SJSA1 (cell line): ENCODE measurements at regions not wholly inside any gene's neighbourhood (a gene's known extent, or its start where the extent isn't known, plus 50 kb on each side); places are given as distances from the start of the nearest gene placed in this dataset.

Experiments
- DNase-seq, 2 experiments: peaks; one replicate each; pipeline ENCODE4 v3.0.0-alpha.2; 2015 to 2020; ENCODE audit warnings: low spot score in 2 of 2, low read depth in 1 of 2
- H3K27ac ChIP-seq: fragments of 250-450 bp; sonication (Bioruptor Pico); 2 replicates; pipeline ENCODE4 v1.5.1; 2020; ENCODE audit warnings: mild to moderate bottlenecking, moderate library complexity
- H3K27me3 ChIP-seq: fragments of 250-450 bp; sonication (Bioruptor Pico); replicated peaks from 2 replicates; pipeline ENCODE4 v1.5.1; 2020; ENCODE audit warnings: mild to moderate bottlenecking, moderate library complexity
- H3K36me3 ChIP-seq: fragments of 250-450 bp; sonication (Bioruptor Pico); 2 replicates; pipeline ENCODE4 v1.5.1; 2020; ENCODE audit warnings: mild to moderate bottlenecking
- H3K4me1 ChIP-seq: fragments of 250-450 bp; sonication (Bioruptor Pico); replicated peaks from 2 replicates; pipeline ENCODE4 v1.6.1; 2021; ENCODE audit warnings: mild to moderate bottlenecking
- H3K4me3 ChIP-seq: fragments of 250-450 bp; sonication (Bioruptor Pico); 2 replicates; pipeline ENCODE4 v1.5.1; 2020; ENCODE audit warnings: mild to moderate bottlenecking
- H3K9me3 ChIP-seq: fragments of 250-450 bp; sonication (Bioruptor Pico); replicated peaks from 2 replicates; pipeline ENCODE4 v1.5.1; 2020; ENCODE audit warnings: mild to moderate bottlenecking

DNA sequence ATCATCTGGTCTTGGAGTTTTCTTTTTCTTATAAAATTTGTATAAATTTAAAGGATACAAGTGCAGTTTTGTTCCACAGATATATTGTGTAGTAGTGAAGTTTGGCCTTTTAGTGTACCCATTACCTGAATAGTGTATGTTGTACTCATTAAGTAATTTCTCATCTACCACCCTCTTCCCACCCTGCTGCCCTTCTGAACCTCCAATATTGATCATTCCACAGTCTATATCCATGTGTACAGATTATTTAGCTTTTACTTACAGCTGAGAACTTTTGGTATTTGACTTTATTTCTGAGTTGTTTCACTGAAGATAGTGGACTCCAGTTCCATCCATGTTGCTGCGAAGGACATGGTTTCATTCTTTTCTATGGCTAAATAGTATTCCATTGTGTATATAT lies 63.1 kb upstream of the NR3C1 start:
- no peaks in the 10 kb centered on the region for H3K27me3 ChIP-seq
- no peaks in the 10 kb centered on the region for H3K9me3 ChIP-seq
- H3K27ac ChIP-seq: no peak overlapping the region
- H3K4me3 ChIP-seq: no peak overlapping the region
- DNase-seq: no peak
- peaks cover 9% of the 10 kb centered on the region for H3K4me1 ChIP-seq
- no peaks in the 10 kb centered on the region for H3K36me3 ChIP-seq

DNA sequence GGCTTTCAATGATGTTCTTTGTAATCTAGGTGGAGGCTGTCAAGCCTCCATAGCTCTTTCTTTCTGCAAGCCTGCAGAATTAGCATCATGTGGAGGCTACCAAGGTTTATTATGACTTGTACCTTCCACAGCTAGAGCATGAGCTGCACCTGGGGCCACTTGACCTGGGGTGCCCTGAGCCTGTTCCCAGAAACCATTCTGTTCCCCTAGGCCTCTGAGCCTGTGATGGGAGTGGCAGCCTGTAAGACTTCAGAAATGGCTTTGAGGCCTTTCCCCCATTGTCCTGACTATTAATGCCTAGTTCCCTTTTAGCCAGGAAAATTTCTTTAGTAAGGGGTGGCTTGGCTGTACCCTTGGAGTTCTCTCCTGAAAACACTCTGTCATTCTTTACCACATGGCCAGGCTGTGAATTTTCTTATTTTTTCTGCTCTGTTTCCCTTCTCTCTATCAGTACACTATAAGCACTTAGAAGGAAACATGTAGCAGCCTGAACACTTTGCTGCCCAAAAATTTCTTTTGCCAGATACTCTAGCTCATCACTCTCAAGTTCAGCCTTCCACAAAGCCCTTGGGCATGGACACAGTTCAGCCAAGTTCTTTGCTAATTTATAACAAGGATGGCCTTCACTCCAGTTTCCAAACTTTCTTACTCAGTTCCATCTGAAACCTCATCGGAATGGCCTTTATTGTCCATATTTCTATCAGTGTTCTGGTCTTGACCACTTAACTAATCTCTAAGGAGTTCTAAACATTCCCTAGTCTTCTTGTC lies 61.4 kb upstream of the NR3C1 start:
- DNase-seq: no peak
- no peaks in the 10 kb centered on the region for H3K36me3 ChIP-seq
- no peak overlapping the region for H3K4me3 ChIP-seq
- H3K27ac ChIP-seq: no peak overlapping the region
- H3K9me3 ChIP-seq: no peaks in the 10 kb centered on the region
- H3K4me1 ChIP-seq: no peaks in the 10 kb centered on the region
- no peaks in the 10 kb centered on the region for H3K27me3 ChIP-seq

DNA sequence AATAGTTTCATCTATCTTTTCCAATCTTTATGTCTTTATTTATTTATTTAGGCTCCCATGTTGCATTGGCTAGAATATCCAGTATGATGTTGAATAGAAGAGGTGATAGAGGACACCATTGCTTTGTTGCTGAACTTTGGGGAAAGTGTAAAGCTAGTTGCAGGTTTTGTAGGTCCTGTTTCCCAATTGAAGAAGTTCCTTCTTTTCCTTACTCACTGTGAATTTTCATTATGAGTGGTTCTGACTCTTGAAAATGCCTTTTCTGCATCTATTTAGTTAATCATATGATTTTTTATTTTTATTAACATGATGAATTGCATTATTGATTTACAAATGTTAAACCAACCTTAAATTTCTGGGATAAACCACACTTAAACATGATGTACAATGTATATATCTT lies 58.9 kb upstream of the NR3C1 start:
- Histone ChIP-seq H3K27ac (no peak overlapping the region), H3K9me3 (no peaks in the 10 kb centered on the region)

DNA sequence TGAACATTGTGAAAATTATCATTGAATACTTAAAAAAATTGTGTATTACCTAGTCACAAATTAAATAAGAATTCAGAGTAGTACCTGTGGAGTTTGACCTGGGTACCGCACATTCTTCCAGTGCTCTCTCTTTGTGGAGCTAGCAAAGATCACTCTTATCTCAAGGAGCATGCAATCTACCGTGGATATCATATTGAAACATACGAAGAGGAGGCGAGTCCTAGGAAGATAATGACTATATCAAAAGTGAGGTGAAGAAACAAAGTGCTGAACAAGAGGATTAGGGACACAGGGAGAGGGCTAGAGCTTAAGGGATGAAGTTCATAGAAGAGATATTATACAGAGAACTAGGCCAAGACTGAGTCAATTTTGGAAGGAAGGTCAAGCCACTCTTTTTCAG lies 55.9 kb upstream of the NR3C1 start:
- no peak for DNase-seq
- H3K36me3 ChIP-seq: no peaks in the 10 kb centered on the region
- H3K4me3 ChIP-seq: no peak overlapping the region
- no peak overlapping the region for H3K27ac ChIP-seq
- no peaks in the 10 kb centered on the region for H3K4me1 ChIP-seq
- H3K27me3 ChIP-seq: no peaks in the 10 kb centered on the region
- no peaks in the 10 kb centered on the region for H3K9me3 ChIP-seq

More for the DNA sequence above, 58.9 kb upstream of the NR3C1 start:
- Histone ChIP-seq H3K27me3 (no peaks in the 10 kb centered on the region), H3K4me3 (no peak overlapping the region), H3K36me3 (no peaks in the 10 kb centered on the region), H3K4me1 (no peaks in the 10 kb centered on the region)
- no peak for DNase-seq

DNA sequence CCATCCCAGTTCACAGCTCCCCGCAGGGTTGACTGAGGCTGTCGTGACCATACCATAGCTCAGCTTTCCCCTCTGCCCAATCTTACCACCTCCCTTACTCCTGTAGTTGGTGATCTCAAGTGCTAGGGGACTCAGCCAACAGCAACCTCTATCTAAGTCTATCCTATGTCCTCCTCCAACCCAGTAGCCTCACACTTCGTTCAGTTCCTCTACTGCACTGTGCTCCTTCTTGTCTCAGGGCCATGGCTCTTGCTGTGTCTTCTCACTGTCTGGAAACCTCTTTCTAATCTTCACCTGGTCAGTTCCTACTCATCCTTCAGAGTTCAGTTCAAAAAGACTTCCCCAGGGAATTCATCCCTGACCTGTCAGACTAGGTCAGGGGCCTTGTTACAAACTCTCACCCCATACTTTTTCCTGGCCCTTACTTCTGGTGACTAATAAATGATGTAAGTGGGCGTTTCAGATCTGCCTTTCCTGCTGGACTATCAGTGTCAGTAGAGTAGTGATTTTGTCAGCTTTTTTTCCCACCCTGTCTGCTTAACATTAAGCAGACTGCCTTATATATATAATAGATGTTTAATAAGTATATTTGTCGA lies 53.6 kb upstream of the NR3C1 start:
- no peak for DNase-seq
- Histone ChIP-seq H3K4me3 (no peak overlapping the region), H3K27ac (no peak overlapping the region)

DNA sequence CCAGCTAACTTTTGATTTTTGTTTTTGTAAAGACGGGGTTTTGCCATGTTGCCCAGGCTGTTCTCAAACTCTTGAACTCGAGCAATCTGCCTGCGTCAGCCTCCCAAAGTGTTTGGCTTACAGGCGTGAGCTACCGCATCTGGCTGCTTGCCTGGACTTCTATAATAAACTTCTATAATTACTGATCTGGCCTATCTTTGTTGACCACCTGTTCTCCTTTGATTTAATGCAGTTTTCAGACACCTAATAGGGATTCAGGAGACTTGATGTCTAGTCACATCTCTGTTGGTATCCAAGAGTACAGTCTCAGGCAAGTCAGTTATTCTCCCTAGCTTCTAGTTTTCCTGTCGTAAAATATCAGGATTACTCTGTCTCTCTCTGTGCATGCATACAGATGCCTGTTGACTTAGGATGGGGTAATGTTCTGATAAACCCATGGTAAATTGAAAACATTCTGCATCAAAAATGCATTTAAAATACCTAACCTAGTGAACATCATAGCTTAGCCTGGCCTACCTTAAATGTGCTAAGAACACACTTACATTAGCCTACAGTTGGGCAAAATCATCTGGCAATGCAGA lies 51.5 kb upstream of the NR3C1 start:
- no peak overlapping the region for H3K27ac ChIP-seq

More for the DNA sequence above, 53.6 kb upstream of the NR3C1 start:
- no peaks in the 10 kb centered on the region for H3K9me3 ChIP-seq
- H3K36me3 ChIP-seq: no peaks in the 10 kb centered on the region
- H3K4me1 ChIP-seq: no peaks in the 10 kb centered on the region
- no peaks in the 10 kb centered on the region for H3K27me3 ChIP-seq

DNA sequence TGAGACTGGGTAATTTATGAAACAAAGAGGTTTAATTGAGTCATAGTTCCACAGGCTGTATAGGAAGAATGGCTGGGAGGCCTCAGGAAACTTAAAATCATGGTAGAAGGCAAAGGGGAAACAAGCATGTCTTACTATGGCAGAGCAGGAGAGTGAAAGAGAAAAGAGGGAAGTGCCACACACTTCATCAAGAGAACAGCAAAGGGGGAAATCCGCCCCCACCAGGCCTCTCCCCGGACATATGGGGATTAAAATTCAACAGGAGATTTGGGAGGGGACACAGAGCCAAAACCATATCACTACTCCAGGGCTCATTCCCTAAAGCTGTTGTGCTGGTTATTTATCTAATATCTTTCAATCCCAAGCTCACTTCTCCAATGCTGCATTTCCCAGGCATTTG lies 50.2 kb upstream of the NR3C1 start:
- Histone ChIP-seq H3K9me3 (no peaks in the 10 kb centered on the region), H3K27ac (no peak overlapping the region)
- no peak for DNase-seq

More for the DNA sequence above, 51.5 kb upstream of the NR3C1 start:
- H3K4me3 ChIP-seq: no peak overlapping the region
- no peak for DNase-seq
- no peaks in the 10 kb centered on the region for H3K4me1 ChIP-seq
- no peaks in the 10 kb centered on the region for H3K9me3 ChIP-seq
- no peaks in the 10 kb centered on the region for H3K36me3 ChIP-seq
- H3K27me3 ChIP-seq: no peaks in the 10 kb centered on the region

More for the DNA sequence above, 50.2 kb upstream of the NR3C1 start:
- Histone ChIP-seq H3K27me3 (no peaks in the 10 kb centered on the region), H3K4me3 (no peak overlapping the region), H3K4me1 (no peaks in the 10 kb centered on the region), H3K36me3 (no peaks in the 10 kb centered on the region)
